ENCODE measurements at regions not wholly inside any gene's neighbourhood (a gene's known extent, or its start where the extent isn't known, plus 50 kb on each side); places are given as distances from the start of the nearest gene placed in this dataset.

GRCh38 chr1:177425199-177425598, 254.4 kb downstream of the BRINP2 start:
- Histone ChIP-seq H3F3A (ENCODE audit: low read depth) (no peaks in the 10 kb centered on the region), H4K20me1 (ENCODE audit: low read depth) (no peaks in the 10 kb centered on the region), H3K9ac (no peak overlapping the region), H2AFZ (replicated peaks) (no peak overlapping the region), H3K4me2 (no peak overlapping the region), H3K27me3 (no peaks in the 10 kb centered on the region), H3K9me3 (ENCODE audit: low read depth) (no peaks in the 10 kb centered on the region), H3K4me1 (no peaks in the 10 kb centered on the region), H3K4me3 (no peak overlapping the region), H3K36me3 (no peaks in the 10 kb centered on the region), H3K27ac (no peak overlapping the region), H3K79me2 (ENCODE audit: low read depth) (no peaks in the 10 kb centered on the region)
- Mint-ChIP-seq H3K4me3 (no peak overlapping the region), H3K27ac (no peak overlapping the region), H3K4me1 (no peaks in the 10 kb centered on the region), H3K36me3 (no peaks in the 10 kb centered on the region), H3K27me3 (ENCODE audit: insufficient read depth, low read depth) (no peaks in the 10 kb centered on the region), H3K9me3 (no peaks in the 10 kb centered on the region)
- TF ChIP-seq CTCF (IDR thresholded peaks at IDR 0.05), result no peak
- TF ChIP-seq EZH2 (IDR thresholded peaks at IDR 0.05), result no peak
- TF ChIP-seq EZH2phosphoT487 (IDR thresholded peaks at IDR 0.05), result no peak
- no peak for DNase-seq (ENCODE audit: low spot score)

GRCh38 chr1:177424744-177425143, 254.0 kb downstream of the BRINP2 start:
- H2AFZ ChIP-seq (replicated peaks), result no peak overlapping the region
- H3K4me1 ChIP-seq, result no peaks in the 10 kb centered on the region
- no peaks in the 10 kb centered on the region for H3K36me3 ChIP-seq
- no peak overlapping the region for H3K4me2 ChIP-seq
- no peak overlapping the region for H3K9ac ChIP-seq
- H3K27me3 ChIP-seq, result no peaks in the 10 kb centered on the region
- H3F3A ChIP-seq (ENCODE audit: low read depth), result no peaks in the 10 kb centered on the region
- DNase-seq (ENCODE audit: low spot score), result no peak
- Mint-ChIP-seq H3K36me3 (no peaks in the 10 kb centered on the region), H3K9me3 (no peaks in the 10 kb centered on the region), H3K27me3 (ENCODE audit: insufficient read depth, low read depth) (no peaks in the 10 kb centered on the region), H3K27ac (no peak overlapping the region), H3K4me3 (no peak overlapping the region), H3K4me1 (no peaks in the 10 kb centered on the region)
- H3K79me2 ChIP-seq (ENCODE audit: low read depth), result no peaks in the 10 kb centered on the region
- no peak overlapping the region for H3K27ac ChIP-seq
- H3K9me3 ChIP-seq (ENCODE audit: low read depth), result no peaks in the 10 kb centered on the region
- no peak overlapping the region for H3K4me3 ChIP-seq
- TF ChIP-seq EZH2 (IDR thresholded peaks at IDR 0.05) (no peak), CTCF (IDR thresholded peaks at IDR 0.05) (no peak), EZH2phosphoT487 (IDR thresholded peaks at IDR 0.05) (no peak)
- H4K20me1 ChIP-seq (ENCODE audit: low read depth), result no peaks in the 10 kb centered on the region

- H3K9ac ChIP-seq, result no peak overlapping the region
- no peak overlapping the region for H2AFZ ChIP-seq (replicated peaks)
- no peak overlapping the region for H3K27ac ChIP-seq
- no peak overlapping the region for H3K4me3 ChIP-seq
- no peaks in the 10 kb centered on the region for H4K20me1 ChIP-seq (ENCODE audit: low read depth)
- H3K36me3 Mint-ChIP-seq, result no peaks in the 10 kb centered on the region
- H3K4me3 Mint-ChIP-seq, result no peak overlapping the region
- H3F3A ChIP-seq (ENCODE audit: low read depth), result no peaks in the 10 kb centered on the region
- TF ChIP-seq EZH2 (IDR thresholded peaks at IDR 0.05), result no peak
- TF ChIP-seq CTCF (IDR thresholded peaks at IDR 0.05), result no peak
- TF ChIP-seq EZH2phosphoT487 (IDR thresholded peaks at IDR 0.05), result no peak
- H3K79me2 ChIP-seq (ENCODE audit: low read depth), result no peaks in the 10 kb centered on the region
- no peaks in the 10 kb centered on the region for H3K27me3 ChIP-seq
- no peaks in the 10 kb centered on the region for H3K9me3 Mint-ChIP-seq
- no peaks in the 10 kb centered on the region for H3K36me3 ChIP-seq
- no peak for DNase-seq (ENCODE audit: low spot score)
- no peaks in the 10 kb centered on the region for H3K4me1 Mint-ChIP-seq
- no peaks in the 10 kb centered on the region for H3K4me1 ChIP-seq
- no peaks in the 10 kb centered on the region for H3K9me3 ChIP-seq (ENCODE audit: low read depth)
- H3K27me3 Mint-ChIP-seq (ENCODE audit: insufficient read depth, low read depth), result no peaks in the 10 kb centered on the region
- H3K4me2 ChIP-seq, result no peak overlapping the region
- H3K27ac Mint-ChIP-seq, result no peak overlapping the region
Observed at GRCh38 chr1:177423090-177423489, 252.3 kb downstream of the BRINP2 start.
